Nephron (organoid): ENCODE measurements at regions not wholly inside any gene's neighbourhood (a gene's known extent, or its start where the extent isn't known, plus 50 kb on each side); places are given as distances from the start of the nearest gene placed in this dataset.
"Not testable (repeated sequence)": the region's sequence is repeated elsewhere in the genome, so short reads cannot be mapped to it uniquely, and the experiment has no call there.

Experiments used
- H3K27ac Mint-ChIP-seq, 3 experiments: 2 replicates each; pipeline ENCODE4 v1.8.0; 2020; ENCODE audit warnings: mixed read lengths in 3 of 3, mild to moderate bottlenecking in 2 of 3, moderate library complexity in 1 of 3
- H3K27me3 Mint-ChIP-seq: 2 replicates; pipeline ENCODE4 v1.8.0; 2021; ENCODE audit warnings: low read depth, mild to moderate bottlenecking, moderate library complexity, mixed read lengths
- H3K36me3 Mint-ChIP-seq: 2 replicates; pipeline ENCODE4 v1.8.0; 2020; ENCODE audit warnings: low read depth, mixed read lengths
- H3K4me1 Mint-ChIP-seq: 2 replicates; pipeline ENCODE4 v1.8.0; 2020; ENCODE audit warnings: mixed read lengths
- H3K4me3 Mint-ChIP-seq, 3 experiments: 2 replicates each; pipeline ENCODE4 v1.8.0; 2020; ENCODE audit warnings: mild to moderate bottlenecking in 3 of 3, mixed read lengths in 3 of 3, moderate library complexity in 2 of 3
- H3K9me3 Mint-ChIP-seq: 2 replicates; pipeline ENCODE4 v1.8.0; 2020; ENCODE audit warnings: mixed read lengths
- CTCF ChIP-seq, 3 experiments: fragments of 200-600 bp; sonication (generic); IDR thresholded peaks; one replicate each; pipeline ENCODE4 v1.5.0; 2021; ENCODE audit warnings: antibody characterized with exemption in 3 of 3; ENCODE audit not compliant: unreplicated experiment in 3 of 3

- H3K27ac Mint-ChIP-seq: no peak overlapping the region
- no peak overlapping the region for H3K4me3 Mint-ChIP-seq
- no peak for TF ChIP-seq CTCF (IDR thresholded peaks at IDR 0.05; ENCODE audit: unreplicated experiment in 3 of 3)
- peaks cover 10% of the 10 kb centered on the region for H3K9me3 Mint-ChIP-seq
- H3K4me1 Mint-ChIP-seq: no peaks in the 10 kb centered on the region
- H3K36me3 Mint-ChIP-seq: no peaks in the 10 kb centered on the region
- H3K27me3 Mint-ChIP-seq: no peaks in the 10 kb centered on the region
These were observed 74.9 kb upstream of the ADGRL2 start for GRCh38 chr1:81725823-81726222.

- not testable (repeated sequence) for H3K27me3 Mint-ChIP-seq, H3K4me3 Mint-ChIP-seq, H3K9me3 Mint-ChIP-seq, H3K36me3 Mint-ChIP-seq, H3K27ac Mint-ChIP-seq
- peaks cover 15% of the 10 kb centered on the region for H3K4me1 Mint-ChIP-seq
These were observed 78.0 kb upstream of the ADGRL2 start for GRCh38 chr1:81722631-81723328.

GRCh38 chr1:81720256-81720655, 80.5 kb upstream of the ADGRL2 start:
- not testable (repeated sequence) for H3K27ac Mint-ChIP-seq, H3K27me3 Mint-ChIP-seq, H3K4me3 Mint-ChIP-seq, H3K36me3 Mint-ChIP-seq, H3K9me3 Mint-ChIP-seq
- peaks cover 15% of the 10 kb centered on the region for H3K4me1 Mint-ChIP-seq

- H3K27ac Mint-ChIP-seq: no peak overlapping the region
- peaks cover 3% of the 10 kb centered on the region for H3K9me3 Mint-ChIP-seq
- no peaks in the 10 kb centered on the region for H3K36me3 Mint-ChIP-seq
- TF ChIP-seq CTCF (IDR thresholded peaks at IDR 0.05; ENCODE audit: unreplicated experiment in 3 of 3): no peak
- peaks cover 15% of the 10 kb centered on the region for H3K4me1 Mint-ChIP-seq
- no peak overlapping the region for H3K4me3 Mint-ChIP-seq
- H3K27me3 Mint-ChIP-seq: no peaks in the 10 kb centered on the region
These were observed 83.5 kb upstream of the ADGRL2 start for GRCh38 chr1:81717230-81717629.

- Mint-ChIP-seq H3K4me3 (no peak overlapping the region), H3K4me1 (peaks cover 15% of the 10 kb centered on the region), H3K9me3 (no peaks in the 10 kb centered on the region), H3K27me3 (no peaks in the 10 kb centered on the region), H3K36me3 (no peaks in the 10 kb centered on the region), H3K27ac (no peak overlapping the region)
- TF ChIP-seq CTCF (IDR thresholded peaks at IDR 0.05; ENCODE audit: unreplicated experiment in 3 of 3): no peak
These were observed 85.3 kb upstream of the ADGRL2 start for GRCh38 chr1:81715391-81715790.

GRCh38 chr1:81714636-81715035, 86.1 kb upstream of the ADGRL2 start:
- peaks cover 13% of the 10 kb centered on the region for H3K4me1 Mint-ChIP-seq
- no peak overlapping the region for H3K27ac Mint-ChIP-seq
- H3K36me3 Mint-ChIP-seq: no peaks in the 10 kb centered on the region
- TF ChIP-seq CTCF (IDR thresholded peaks at IDR 0.05; ENCODE audit: unreplicated experiment in 3 of 3): no peak
- no peaks in the 10 kb centered on the region for H3K27me3 Mint-ChIP-seq
- no peak overlapping the region for H3K4me3 Mint-ChIP-seq
- H3K9me3 Mint-ChIP-seq: no peaks in the 10 kb centered on the region

- Mint-ChIP-seq H3K9me3 (no peaks in the 10 kb centered on the region), H3K4me1 (no peaks in the 10 kb centered on the region)
These were observed 88.3 kb upstream of the ADGRL2 start for GRCh38 chr1:81712425-81712824.

More at GRCh38 chr1:81712425-81712824, 88.3 kb upstream of the ADGRL2 start:
- Mint-ChIP-seq H3K27me3 (no peaks in the 10 kb centered on the region), H3K36me3 (no peaks in the 10 kb centered on the region), H3K27ac (no peak overlapping the region), H3K4me3 (no peak overlapping the region)
- no peak for TF ChIP-seq CTCF (IDR thresholded peaks at IDR 0.05; ENCODE audit: unreplicated experiment in 3 of 3)
